GM12891 (cell line): ENCODE measurements at regions not wholly inside any gene's neighbourhood (a gene's known extent, or its start where the extent isn't known, plus 50 kb on each side); places are given as distances from the start of the nearest gene placed in this dataset.

ENCODE experiments used
- POLR2A ChIP-seq: IDR thresholded peaks from 2 replicates; pipeline ENCODE4 v1.6.1; 2011; ENCODE audit warnings: low read depth, low read length, control low read depth
- POLR2AphosphoS5 ChIP-seq: IDR thresholded peaks from 2 replicates; pipeline ENCODE4 v1.6.1; 2011; ENCODE audit warnings: low read depth, low read length, control low read depth
- TAF1 ChIP-seq: IDR thresholded peaks from 2 replicates; pipeline ENCODE4 v1.6.1; 2011; ENCODE audit warnings: low read depth, low read length, control low read depth

DNA sequence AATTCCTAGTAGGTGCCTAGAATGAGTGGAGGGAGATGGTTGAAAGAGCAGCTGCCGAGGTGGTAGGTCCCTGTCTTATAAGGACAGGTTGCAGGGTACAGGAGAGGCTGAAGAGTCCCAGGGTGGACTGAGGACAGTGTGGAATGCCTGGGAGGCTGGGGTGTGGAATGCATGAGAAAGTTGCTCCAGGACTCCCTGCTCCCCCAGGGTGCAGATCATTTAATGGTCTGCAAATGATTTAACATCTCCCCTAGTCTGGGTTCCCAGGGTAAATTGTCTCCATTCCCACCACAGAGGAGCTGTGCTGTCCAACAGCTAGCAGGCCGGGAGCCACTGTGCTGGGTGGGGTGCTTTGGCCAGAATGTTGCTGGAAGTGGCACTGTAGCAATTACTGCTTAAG, 76.0 kb downstream of the CD83 start:
- TF ChIP-seq POLR2AphosphoS5 (no peak), POLR2A (no peak), TAF1 (no peak)
